GM19467 (cell line): ENCODE measurements at regions not wholly inside any gene's neighbourhood (a gene's known extent, or its start where the extent isn't known, plus 50 kb on each side); places are given as distances from the start of the nearest gene placed in this dataset.

Experiments
- ATAC-seq: cut with Tn5 transposase; IDR thresholded peaks from one replicate; pipeline ENCODE4 v1.9.1; 2021; ENCODE audit warnings: mild to moderate bottlenecking, moderate library complexity; ENCODE audit not compliant: unreplicated experiment

- ATAC-seq = no peak
Observed at GRCh38 chr2:223510713-223511112, 91.4 kb downstream of the SCG2 start.

GRCh38 chr2:223511168-223511567 lies 91.0 kb downstream of the SCG2 start:
- no peak for ATAC-seq

- no peak for ATAC-seq
Observed at GRCh38 chr2:223513771-223514455, 88.2 kb downstream of the SCG2 start.

GRCh38 chr2:223519471-223519870 lies 82.7 kb downstream of the SCG2 start:
- ATAC-seq = no peak

GRCh38 chr2:223522796-223523195 lies 79.4 kb downstream of the SCG2 start:
- ATAC-seq = no peak

GRCh38 chr2:223523551-223524001 lies 78.6 kb downstream of the SCG2 start:
- ATAC-seq = no peak

- ATAC-seq = no peak
Observed at GRCh38 chr2:223524066-223524465, 78.1 kb downstream of the SCG2 start.

GRCh38 chr2:223526106-223526505 lies 76.1 kb downstream of the SCG2 start:
- no peak for ATAC-seq

GRCh38 chr2:223528036-223528435 lies 74.1 kb downstream of the SCG2 start:
- no peak for ATAC-seq

GRCh38 chr2:223529696-223530095 lies 72.5 kb downstream of the SCG2 start:
- ATAC-seq = no peak

- no peak for ATAC-seq
Observed at GRCh38 chr2:223530811-223531210, 71.3 kb downstream of the SCG2 start.

GRCh38 chr2:223532161-223532560 lies 70.0 kb downstream of the SCG2 start:
- ATAC-seq = no peak

- no peak for ATAC-seq
Observed at GRCh38 chr2:223532712-223533111, 69.4 kb downstream of the SCG2 start.

GRCh38 chr2:223536546-223536945 lies 65.6 kb downstream of the SCG2 start:
- no peak for ATAC-seq

- ATAC-seq = no peak
Observed at GRCh38 chr2:223537115-223537514, 65.0 kb downstream of the SCG2 start.

GRCh38 chr2:223537651-223538601 lies 64.2 kb downstream of the SCG2 start:
- ATAC-seq = no peak

- no peak for ATAC-seq
Observed at GRCh38 chr2:223538920-223539440, 63.2 kb downstream of the SCG2 start.

- ATAC-seq = no peak
Observed at GRCh38 chr2:223541546-223541945, 60.6 kb downstream of the SCG2 start.

GRCh38 chr2:223542501-223542900 lies 59.7 kb downstream of the SCG2 start:
- no peak for ATAC-seq

- no peak for ATAC-seq
Observed at GRCh38 chr2:223545406-223545805, 56.8 kb downstream of the SCG2 start.

GRCh38 chr2:223545830-223546229 lies 56.3 kb downstream of the SCG2 start:
- ATAC-seq = no peak
